ENCODE measurements at regions not wholly inside any gene's neighbourhood (a gene's known extent, or its start where the extent isn't known, plus 50 kb on each side); places are given as distances from the start of the nearest gene placed in this dataset.

DNA sequence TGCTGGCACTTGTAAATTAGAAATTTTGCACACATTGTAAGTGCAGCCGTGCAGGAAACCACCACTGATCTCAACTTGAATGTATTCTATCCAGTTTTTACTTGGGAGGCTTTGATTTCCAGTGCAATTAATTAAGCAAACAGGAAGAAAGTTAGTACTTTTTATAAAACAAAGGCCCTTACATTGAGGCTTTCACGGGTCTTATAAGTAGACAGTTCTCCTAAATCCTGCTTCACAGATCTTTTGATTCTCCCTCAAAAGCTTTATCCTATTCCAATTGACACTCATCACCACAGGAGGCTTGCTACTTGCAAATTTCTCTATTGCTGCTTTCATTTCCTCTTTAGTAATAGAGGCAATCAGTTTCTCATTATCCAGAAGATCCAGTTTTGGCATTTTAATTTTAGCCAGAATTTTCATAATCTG, 90.1 kb downstream of the ERCC5 start:
- no peak for DNase-seq (ENCODE audit: low read depth)

DNA sequence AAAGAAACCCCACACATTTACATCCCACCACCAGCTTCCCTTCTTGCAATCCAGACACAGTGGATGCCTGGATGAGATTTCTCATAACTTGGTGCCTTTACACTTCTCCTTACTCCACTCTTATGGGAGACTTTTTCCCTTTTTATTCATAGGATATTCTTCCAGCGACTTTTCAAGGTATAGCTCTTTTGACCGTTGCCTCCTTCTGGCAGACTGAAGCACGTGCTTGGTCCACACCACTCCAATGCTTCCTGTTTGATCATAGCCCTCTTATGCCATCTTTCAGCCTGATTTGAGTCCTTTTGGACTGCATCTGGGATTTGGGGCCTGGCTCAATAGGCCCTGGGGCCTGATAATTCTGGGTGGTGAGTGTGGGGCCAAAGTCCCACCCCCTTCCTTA, 87.7 kb downstream of the ERCC5 start:
- no peak for DNase-seq (ENCODE audit: low read depth)

- no peak for DNase-seq (ENCODE audit: low read depth)
Measured at GRCh38 chr13:102933122-102933521, 87.3 kb downstream of the ERCC5 start.

DNA sequence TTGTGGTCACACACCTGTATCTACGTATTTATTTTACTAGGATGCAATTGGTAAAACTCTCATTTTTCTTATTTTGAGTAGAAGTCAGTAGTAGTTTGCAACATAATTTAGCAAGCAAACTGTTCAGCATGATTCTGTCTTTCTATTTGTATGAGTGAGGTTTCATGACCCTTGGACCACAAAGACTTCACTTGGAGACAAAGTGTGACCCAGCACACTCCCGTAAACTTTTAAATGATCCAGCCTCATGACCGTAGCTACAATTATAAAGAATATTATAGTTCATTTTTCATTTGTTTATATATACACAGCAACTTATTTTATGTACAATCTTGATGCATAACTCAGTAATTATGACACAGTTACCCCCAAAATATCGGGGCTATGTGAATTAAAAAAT, 86.5 kb downstream of the ERCC5 start:
- DNase-seq (ENCODE audit: low read depth) = no peak

DNA sequence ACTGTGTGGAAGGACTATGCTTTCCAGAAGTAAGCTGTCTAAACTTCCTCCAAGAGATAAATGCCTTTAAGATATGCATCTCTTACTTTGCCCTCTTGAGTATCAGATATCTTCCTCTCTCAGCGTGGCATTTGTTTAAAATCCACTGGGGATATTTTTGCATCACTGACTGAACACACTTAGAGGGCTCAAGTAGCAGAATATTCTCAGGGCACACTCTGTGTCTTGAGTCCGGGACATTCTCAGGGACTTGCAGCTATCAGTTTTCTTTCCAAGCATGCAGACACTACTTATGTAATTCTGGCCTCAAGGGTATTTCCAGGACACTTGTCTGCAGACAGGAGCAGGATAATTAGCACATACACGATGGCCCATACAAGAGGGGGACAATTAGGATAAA, 84.7 kb downstream of the ERCC5 start:
- DNase-seq (ENCODE audit: low read depth) = no peak

- no peak for DNase-seq (ENCODE audit: low read depth)
Measured at GRCh38 chr13:102928941-102929675, 83.3 kb downstream of the ERCC5 start.

Measured in LHCN-M2 (cell line).